A172 (cell line): ENCODE measurements at regions not wholly inside any gene's neighbourhood (a gene's known extent, or its start where the extent isn't known, plus 50 kb on each side); places are given as distances from the start of the nearest gene placed in this dataset.

Source experiments
- DNase-seq: peaks from one replicate; pipeline ENCODE4 v3.0.0-alpha.2; 2015; ENCODE audit warnings: low spot score

GRCh38 chr1:63199706-63200335 is 122.5 kb upstream of the FOXD3 start:
- no peak for DNase-seq

GRCh38 chr1:63200676-63201075 is 121.7 kb upstream of the FOXD3 start:
- no peak for DNase-seq

- no peak for DNase-seq
These were observed 118.7 kb upstream of the FOXD3 start for GRCh38 chr1:63203641-63204040.

GRCh38 chr1:63205776-63206175 is 116.6 kb upstream of the FOXD3 start:
- no peak for DNase-seq

- no peak for DNase-seq
These were observed 107.8 kb upstream of the FOXD3 start for GRCh38 chr1:63214553-63214952.

GRCh38 chr1:63223426-63223825 is 98.9 kb upstream of the FOXD3 start:
- no peak for DNase-seq

GRCh38 chr1:63230722-63231121 is 91.6 kb upstream of the FOXD3 start:
- no peak for DNase-seq

- DNase-seq, result no peak
These were observed 83.6 kb upstream of the FOXD3 start for GRCh38 chr1:63238721-63239120.

GRCh38 chr1:63245186-63245585 is 77.2 kb upstream of the FOXD3 start:
- DNase-seq, result no peak

- DNase-seq, result no peak
These were observed 74.2 kb upstream of the FOXD3 start for GRCh38 chr1:63248216-63248615.

GRCh38 chr1:63255153-63255552 is 67.2 kb upstream of the FOXD3 start:
- DNase-seq, result no peak

- DNase-seq, result peak; percentile 2
These were observed 60.5 kb upstream of the FOXD3 start for GRCh38 chr1:63261736-63262458.

- DNase-seq, result no peak
These were observed 60.0 kb upstream of the FOXD3 start for GRCh38 chr1:63262459-63262770.

GRCh38 chr1:63264161-63264560 is 58.2 kb upstream of the FOXD3 start:
- DNase-seq, result no peak

- no peak for DNase-seq
These were observed 55.5 kb upstream of the FOXD3 start for GRCh38 chr1:63266857-63267256.

GRCh38 chr1:63268876-63269275 is 53.5 kb upstream of the FOXD3 start:
- no peak for DNase-seq

GRCh38 chr1:63269571-63269970 is 52.8 kb upstream of the FOXD3 start:
- peak; percentile 1 for DNase-seq
